ENCODE measurements at regions not wholly inside any gene's neighbourhood (a gene's known extent, or its start where the extent isn't known, plus 50 kb on each side); places are given as distances from the start of the nearest gene placed in this dataset.

GRCh38 chr13:74930402-74931165 is 551.4 kb downstream of the TBC1D4 start:
- no peak for DNase-seq

DNA sequence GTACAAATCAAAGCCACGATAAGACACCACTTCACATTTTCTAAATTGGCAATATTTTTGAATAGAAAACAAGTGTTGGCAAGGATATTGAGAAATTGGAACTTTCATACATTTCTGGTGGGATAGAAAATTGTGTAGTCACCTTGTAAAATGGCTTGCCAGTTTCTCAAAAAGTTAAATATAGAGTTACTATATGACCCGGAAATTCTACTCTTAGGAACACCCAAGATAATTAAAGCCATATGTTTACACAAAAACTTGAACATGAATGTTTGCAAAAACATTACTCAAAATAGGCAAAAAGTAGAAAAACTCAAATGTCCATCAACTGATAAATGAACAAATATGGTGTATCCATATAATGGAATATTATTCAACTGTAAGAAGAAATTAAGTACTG is 552.5 kb downstream of the TBC1D4 start:
- no peak for DNase-seq

GRCh38 chr13:74927823-74928222 is 554.1 kb downstream of the TBC1D4 start:
- DNase-seq, result no peak

GRCh38 chr13:74922963-74923362 is 559.0 kb downstream of the TBC1D4 start:
- DNase-seq, result no peak

DNA sequence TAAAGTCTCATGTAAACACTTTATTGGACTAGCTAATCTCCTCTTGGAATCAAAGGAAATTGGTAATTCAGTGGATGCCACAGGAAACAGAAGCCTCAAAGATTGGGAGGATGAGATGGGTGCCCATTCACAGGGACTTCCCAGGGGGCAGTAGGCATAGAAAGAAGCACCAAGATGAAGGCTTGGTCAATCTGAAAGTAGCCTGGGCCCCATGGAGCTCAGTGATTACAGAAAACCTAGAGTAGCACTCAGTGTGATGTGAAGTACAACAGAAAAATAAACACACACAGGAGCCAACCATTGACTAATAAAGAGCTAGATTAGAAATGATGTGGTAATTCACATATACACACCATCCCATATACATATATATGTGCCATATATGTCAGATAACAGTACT is 560.6 kb downstream of the TBC1D4 start:
- no peak for DNase-seq

GRCh38 chr13:74920920-74921319 is 561.0 kb downstream of the TBC1D4 start:
- no peak for DNase-seq

DNA sequence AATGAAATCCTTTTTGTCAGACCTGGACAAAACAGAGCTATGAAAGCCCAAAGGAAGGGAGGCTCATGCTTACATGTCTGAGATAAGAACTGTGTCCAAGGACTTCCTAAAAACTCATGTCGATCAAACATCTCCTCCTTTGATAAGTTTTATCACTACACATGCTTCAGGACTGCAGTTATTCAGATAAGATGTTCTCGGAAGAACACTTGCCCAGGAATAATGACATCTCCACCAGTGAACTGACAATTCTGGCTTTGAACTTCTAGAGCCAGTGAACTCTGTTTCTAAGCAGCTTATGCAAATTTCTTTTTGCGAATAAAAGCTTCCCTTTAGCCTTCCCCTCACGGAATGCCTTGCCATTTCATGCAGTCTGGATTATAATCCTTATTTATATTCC is 561.6 kb downstream of the TBC1D4 start:
- no peak for DNase-seq

DNA sequence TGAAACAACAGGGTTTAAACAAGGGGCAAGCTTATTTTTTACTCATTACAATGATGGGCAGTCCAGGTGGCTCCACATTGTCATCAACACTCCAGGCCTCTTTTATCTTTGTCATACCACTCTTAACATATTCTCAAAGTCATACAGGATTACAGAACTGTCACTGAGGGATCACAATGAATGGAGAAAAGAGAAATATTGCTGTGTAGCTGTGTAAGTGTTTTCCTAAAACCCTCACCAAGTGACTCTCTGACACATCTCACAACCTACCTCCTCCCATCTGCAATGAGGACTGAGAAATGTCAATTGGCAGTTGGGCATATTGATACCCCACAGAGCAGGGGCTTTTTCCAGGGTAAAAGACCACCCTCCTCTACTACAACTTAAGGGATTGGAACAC is 562.1 kb downstream of the TBC1D4 start:
- DNase-seq, result no peak

DNA sequence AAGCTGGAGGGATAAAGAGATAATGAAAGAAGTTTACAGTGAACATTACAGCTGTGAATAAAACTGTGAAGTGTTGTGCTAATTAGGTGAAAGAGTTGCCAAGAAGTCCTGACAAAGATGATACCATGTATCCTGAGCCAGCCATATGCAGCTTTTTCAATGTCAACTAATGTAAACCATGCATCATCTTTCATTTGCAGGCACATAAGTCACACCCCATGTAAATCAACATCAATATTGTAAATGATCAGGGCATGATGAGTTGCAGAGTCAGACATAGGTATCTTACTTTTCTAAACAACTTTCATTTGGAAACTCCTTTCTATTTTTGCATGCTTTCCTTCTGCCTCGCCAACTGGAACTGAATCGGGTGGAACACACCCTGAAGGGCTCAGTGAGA is 569.1 kb downstream of the TBC1D4 start:
- DNase-seq, result no peak

- DNase-seq, result no peak
These were observed 571.6 kb downstream of the TBC1D4 start for GRCh38 chr13:74910415-74910814.

- no peak for DNase-seq
These were observed 574.2 kb downstream of the TBC1D4 start for GRCh38 chr13:74907788-74908187.

- DNase-seq, result no peak
These were observed 577.4 kb downstream of the TBC1D4 start for GRCh38 chr13:74904556-74904955.

GRCh38 chr13:74895042-74895796 is 586.8 kb downstream of the TBC1D4 start:
- no peak for DNase-seq

DNA sequence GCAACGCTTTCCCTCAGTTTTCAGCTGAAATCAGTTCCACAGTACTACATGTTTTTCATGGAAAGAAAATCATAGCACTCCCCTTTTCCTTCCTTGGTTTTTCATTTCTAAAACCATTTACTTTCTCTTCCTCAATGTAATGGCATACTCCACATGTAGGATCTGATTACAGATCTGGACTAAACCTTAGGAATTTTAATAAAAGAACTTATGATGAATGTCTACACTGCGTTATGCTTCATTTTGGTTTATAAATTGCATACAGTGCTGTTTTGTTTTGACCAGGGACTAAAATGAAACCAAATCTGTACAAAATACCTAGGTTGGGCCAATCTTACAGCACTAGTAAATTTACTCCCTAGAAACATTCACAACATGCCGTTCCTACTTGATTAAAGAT is 589.9 kb downstream of the TBC1D4 start:
- DNase-seq, result no peak

DNA sequence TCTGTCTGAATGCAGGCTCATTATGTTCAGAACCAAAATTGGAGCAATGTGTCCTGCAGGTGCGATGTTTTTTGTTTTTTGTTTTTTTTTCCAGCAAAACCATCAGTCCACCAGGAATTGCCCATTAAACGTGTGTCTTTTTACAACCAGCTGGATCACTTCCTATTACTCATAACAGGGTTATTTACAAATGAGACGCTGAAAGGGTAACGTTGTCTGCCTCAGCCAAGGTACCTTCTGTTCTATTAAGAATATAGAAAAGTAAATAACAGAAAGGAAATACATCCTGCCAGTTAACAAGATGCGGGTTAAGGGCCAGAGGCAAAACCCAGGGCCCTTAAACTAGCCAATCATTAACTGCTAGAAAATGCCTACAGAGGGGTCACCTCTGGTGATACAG is 590.4 kb downstream of the TBC1D4 start:
- no peak for DNase-seq

- no peak for DNase-seq
These were observed 592.6 kb downstream of the TBC1D4 start for GRCh38 chr13:74889321-74889720.

DNA sequence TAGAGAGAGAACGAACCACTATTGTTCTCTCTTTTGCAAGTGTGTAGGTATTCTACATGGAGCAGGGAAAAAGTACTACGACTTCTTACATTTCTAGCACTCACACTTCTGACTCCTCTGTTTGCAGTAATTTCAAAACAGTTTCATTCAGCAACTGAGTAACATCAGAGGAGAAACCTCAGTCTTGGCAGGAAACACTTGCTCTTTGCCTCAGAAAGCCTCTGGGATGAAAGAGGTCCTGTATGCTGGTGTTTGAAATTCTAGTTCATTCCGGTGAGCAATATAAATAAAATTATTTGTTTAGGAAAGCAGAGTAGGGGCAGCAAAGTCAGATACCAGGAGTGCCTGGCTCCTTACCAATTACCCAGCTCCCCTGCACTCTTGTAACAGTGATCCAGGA is 595.5 kb downstream of the TBC1D4 start:
- DNase-seq, result no peak

GRCh38 chr13:74883834-74884233 is 598.1 kb downstream of the TBC1D4 start:
- no peak for DNase-seq

DNA sequence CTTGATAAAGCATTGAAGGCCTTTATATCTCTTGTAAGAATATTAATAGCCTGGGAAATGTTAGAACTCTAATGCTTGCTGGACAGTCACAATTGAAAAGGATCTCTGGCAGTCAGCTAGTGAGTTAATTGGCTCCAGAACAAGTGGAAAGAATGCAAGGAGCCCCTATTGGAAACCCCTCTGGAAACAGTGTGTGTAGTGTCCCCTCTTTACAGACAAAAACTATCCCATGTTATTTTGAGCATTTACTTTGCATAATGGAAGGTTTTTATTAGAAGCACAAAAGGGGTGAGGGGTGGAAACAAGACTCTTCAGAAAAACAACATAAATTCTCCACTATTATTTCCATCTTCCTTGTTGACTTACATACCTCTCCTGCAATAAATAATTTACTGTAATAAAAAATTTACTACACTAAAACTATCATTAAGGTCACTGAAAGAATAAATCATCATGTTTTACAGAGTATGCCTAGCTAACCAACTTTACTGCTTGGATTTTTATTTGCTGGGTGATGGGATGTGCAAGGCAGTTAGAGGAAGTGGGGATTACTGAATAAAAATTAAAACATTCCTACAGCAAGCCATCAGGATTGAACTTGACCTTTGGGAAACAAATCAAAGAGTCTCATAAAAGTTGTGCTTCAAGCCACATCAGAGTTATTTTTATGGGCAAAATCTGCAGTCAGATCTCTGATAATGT is 610.4 kb downstream of the TBC1D4 start:
- no peak for DNase-seq

DNA sequence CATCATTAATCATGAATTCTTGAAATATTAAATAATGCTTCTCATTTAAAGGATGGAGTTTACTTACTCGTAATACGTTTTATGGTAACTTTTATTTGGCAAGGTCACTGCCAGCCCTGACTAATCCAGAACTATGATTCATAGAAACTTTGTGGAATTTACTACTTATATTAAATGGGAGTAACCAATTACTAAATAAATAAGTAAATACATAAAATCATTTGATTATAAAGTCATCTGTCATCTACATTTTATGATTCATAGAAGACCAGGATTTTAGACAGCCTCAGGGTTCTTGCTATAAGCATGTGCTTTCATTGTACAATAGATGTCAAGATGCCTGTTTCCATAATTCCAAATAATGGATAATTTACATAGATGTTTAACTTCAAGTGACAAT is 611.1 kb downstream of the TBC1D4 start:
- DNase-seq, result no peak

DNA sequence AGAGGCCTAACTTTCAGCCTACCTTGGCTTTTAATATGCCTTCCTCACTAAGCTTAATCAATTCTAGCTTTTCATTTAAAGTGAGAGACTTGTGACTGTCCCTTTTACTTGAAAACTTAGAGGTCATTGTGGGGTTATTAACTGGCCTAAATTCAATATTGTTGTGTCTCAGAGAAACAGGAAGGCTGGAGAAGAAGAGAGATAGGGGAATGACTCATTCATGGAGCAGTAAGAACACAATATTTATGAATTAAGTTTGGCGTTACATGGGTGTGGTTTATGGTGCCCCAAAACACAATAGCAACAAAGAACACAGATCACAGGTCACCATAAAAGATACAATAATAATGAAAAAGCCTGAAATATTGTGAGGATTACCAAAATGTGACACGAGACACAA is 612.1 kb downstream of the TBC1D4 start:
- DNase-seq, result no peak

- DNase-seq, result no peak
These were observed 613.9 kb downstream of the TBC1D4 start for GRCh38 chr13:74868049-74868448.

GRCh38 chr13:74867460-74867859 is 614.5 kb downstream of the TBC1D4 start:
- DNase-seq, result no peak

DNA sequence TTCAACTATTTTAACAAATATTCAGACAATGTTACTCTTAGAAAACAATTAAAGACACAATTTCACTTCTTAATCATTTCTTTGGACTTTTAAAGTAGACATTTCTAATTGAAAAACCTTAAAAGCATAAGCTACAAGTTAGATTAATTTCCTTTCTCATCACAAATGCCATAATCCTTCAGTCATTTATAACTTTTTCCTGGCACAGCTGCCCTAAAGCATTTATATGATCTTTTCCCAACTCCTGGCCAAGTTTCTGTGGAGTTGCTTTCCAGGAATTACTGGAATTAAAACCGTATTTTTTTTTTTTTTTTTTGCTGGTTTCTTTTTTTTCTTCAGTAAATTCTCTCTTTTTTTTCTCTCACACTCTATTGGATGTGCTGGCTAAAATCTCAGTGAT is 615.9 kb downstream of the TBC1D4 start:
- DNase-seq, result no peak
